ENCODE measurements at regions not wholly inside any gene's neighbourhood (a gene's known extent, or its start where the extent isn't known, plus 50 kb on each side); places are given as distances from the start of the nearest gene placed in this dataset.

DNA sequence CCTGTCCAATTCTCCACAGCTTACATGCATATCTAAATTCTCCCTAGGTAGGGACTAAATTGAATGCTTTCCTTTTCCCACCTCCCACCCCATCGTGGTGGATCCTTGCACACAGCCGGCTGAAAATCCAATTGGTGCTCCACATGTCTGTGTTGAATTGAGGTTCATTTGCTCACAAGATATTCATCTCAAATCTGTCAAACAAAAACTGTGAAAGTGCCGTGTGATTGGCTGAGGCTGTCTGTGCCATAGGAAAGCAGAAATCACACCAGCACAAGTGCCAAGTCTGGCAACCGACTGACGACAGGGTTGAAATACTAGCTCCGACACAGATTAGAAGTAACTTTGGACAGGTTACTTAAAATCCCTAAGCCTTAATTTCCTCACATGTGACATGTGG lies 823.3 kb downstream of the TDRD15 start:
- Mint-ChIP-seq H3K9me3 (no peaks in the 10 kb centered on the region), H3K4me1 (no peaks in the 10 kb centered on the region), H3K27ac (no peak overlapping the region), H3K27me3 (ENCODE audit: low read depth) (no peaks in the 10 kb centered on the region; the same call in 1 of the 2 replicates), H3K36me3 (no peaks in the 10 kb centered on the region), H3K4me3 (no peak overlapping the region)
- ATAC-seq (no peak), DNase-seq (ENCODE audit: low spot score) (no peak)
- TF ChIP-seq GTF2I (CRISPR knock-in tag; conservative IDR thresholded peaks at IDR 0.05): no peak
- no peak for TF ChIP-seq SMAD4 (CRISPR knock-in tag; IDR thresholded peaks at IDR 0.05)
- no peak for TF ChIP-seq ZNF121 (CRISPR knock-in tag; IDR thresholded peaks at IDR 0.05)
- TF ChIP-seq MYBL2 (CRISPR knock-in tag; IDR thresholded peaks at IDR 0.05): no peak
- no peak for TF ChIP-seq GRHL2 (CRISPR knock-in tag; IDR thresholded peaks at IDR 0.05; ENCODE audit: insufficient replicate concordance, severe bottlenecking)
- no peak for TF ChIP-seq NR2C2 (CRISPR knock-in tag; IDR thresholded peaks at IDR 0.05)
- TF ChIP-seq, protein P1, sequence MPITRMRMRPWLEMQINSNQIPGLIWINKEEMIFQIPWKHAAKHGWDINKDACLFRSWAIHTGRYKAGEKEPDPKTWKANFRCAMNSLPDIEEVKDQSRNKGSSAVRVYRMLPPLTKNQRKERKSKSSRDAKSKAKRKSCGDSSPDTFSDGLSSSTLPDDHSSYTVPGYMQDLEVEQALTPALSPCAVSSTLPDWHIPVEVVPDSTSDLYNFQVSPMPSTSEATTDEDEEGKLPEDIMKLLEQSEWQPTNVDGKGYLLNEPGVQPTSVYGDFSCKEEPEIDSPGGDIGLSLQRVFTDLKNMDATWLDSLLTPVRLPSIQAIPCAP (CRISPR knock-in tag; IDR thresholded peaks at IDR 0.05): no peak
- no peak for TF ChIP-seq KAT7 (CRISPR knock-in tag; IDR thresholded peaks at IDR 0.05; ENCODE audit: borderline replicate concordance)
- TF ChIP-seq, protein P2, sequence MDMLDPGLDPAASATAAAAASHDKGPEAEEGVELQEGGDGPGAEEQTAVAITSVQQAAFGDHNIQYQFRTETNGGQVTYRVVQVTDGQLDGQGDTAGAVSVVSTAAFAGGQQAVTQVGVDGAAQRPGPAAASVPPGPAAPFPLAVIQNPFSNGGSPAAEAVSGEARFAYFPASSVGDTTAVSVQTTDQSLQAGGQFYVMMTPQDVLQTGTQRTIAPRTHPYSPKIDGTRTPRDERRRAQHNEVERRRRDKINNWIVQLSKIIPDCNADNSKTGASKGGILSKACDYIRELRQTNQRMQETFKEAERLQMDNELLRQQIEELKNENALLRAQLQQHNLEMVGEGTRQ (CRISPR knock-in tag; IDR thresholded peaks at IDR 0.05): no peak
- TF ChIP-seq ZNF232 (CRISPR knock-in tag; IDR thresholded peaks at IDR 0.05): no peak
- TF ChIP-seq, protein P3, sequence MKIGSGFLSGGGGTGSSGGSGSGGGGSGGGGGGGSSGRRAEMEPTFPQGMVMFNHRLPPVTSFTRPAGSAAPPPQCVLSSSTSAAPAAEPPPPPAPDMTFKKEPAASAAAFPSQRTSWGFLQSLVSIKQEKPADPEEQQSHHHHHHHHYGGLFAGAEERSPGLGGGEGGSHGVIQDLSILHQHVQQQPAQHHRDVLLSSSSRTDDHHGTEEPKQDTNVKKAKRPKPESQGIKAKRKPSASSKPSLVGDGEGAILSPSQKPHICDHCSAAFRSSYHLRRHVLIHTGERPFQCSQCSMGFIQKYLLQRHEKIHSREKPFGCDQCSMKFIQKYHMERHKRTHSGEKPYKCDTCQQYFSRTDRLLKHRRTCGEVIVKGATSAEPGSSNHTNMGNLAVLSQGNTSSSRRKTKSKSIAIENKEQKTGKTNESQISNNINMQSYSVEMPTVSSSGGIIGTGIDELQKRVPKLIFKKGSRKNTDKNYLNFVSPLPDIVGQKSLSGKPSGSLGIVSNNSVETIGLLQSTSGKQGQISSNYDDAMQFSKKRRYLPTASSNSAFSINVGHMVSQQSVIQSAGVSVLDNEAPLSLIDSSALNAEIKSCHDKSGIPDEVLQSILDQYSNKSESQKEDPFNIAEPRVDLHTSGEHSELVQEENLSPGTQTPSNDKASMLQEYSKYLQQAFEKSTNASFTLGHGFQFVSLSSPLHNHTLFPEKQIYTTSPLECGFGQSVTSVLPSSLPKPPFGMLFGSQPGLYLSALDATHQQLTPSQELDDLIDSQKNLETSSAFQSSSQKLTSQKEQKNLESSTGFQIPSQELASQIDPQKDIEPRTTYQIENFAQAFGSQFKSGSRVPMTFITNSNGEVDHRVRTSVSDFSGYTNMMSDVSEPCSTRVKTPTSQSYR (CRISPR knock-in tag; IDR thresholded peaks at IDR 0.05): no peak
- TF ChIP-seq, protein P4, sequence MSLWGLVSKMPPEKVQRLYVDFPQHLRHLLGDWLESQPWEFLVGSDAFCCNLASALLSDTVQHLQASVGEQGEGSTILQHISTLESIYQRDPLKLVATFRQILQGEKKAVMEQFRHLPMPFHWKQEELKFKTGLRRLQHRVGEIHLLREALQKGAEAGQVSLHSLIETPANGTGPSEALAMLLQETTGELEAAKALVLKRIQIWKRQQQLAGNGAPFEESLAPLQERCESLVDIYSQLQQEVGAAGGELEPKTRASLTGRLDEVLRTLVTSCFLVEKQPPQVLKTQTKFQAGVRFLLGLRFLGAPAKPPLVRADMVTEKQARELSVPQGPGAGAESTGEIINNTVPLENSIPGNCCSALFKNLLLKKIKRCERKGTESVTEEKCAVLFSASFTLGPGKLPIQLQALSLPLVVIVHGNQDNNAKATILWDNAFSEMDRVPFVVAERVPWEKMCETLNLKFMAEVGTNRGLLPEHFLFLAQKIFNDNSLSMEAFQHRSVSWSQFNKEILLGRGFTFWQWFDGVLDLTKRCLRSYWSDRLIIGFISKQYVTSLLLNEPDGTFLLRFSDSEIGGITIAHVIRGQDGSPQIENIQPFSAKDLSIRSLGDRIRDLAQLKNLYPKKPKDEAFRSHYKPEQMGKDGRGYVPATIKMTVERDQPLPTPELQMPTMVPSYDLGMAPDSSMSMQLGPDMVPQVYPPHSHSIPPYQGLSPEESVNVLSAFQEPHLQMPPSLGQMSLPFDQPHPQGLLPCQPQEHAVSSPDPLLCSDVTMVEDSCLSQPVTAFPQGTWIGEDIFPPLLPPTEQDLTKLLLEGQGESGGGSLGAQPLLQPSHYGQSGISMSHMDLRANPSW (CRISPR knock-in tag; conservative IDR thresholded peaks at IDR 0.05; ENCODE audit: low read depth): no peak
- no peak for TF ChIP-seq NFATC4 (CRISPR knock-in tag; IDR thresholded peaks at IDR 0.05)
- ChIA-PET POLR2A (no interaction called here), CTCF (no interaction called here)

DNA sequence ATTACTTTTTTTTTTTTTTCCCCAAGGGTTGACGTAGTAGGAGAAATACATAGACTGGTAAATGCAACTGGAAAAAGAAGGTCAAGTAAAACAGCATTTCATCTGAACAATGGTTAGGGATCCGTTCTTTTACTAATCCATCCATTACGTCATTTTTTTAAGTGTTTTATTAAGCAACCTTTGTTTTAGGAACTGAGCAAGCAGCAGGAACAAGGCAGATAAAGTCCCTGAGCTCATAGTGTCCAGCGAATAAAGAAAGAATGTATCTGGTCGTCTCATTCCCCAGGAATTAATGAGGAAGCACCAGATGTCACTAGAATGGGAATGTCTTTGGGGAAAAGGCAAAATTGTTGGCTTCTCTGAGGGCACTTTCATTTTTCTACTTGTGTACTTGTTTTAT lies 842.4 kb downstream of the TDRD15 start:
- Mint-ChIP-seq H3K27me3 (ENCODE audit: low read depth) (no peaks in the 10 kb centered on the region), H3K27ac (no peak overlapping the region), H3K36me3 (no peaks in the 10 kb centered on the region), H3K4me1 (no peaks in the 10 kb centered on the region), H3K4me3 (no peak overlapping the region), H3K9me3 (no peaks in the 10 kb centered on the region)
- ATAC-seq (no peak), DNase-seq (ENCODE audit: low spot score) (no peak)
- POLR2A ChIA-PET: no interaction called here
- CTCF ChIA-PET: no interaction called here
- TF ChIP-seq, protein P5, sequence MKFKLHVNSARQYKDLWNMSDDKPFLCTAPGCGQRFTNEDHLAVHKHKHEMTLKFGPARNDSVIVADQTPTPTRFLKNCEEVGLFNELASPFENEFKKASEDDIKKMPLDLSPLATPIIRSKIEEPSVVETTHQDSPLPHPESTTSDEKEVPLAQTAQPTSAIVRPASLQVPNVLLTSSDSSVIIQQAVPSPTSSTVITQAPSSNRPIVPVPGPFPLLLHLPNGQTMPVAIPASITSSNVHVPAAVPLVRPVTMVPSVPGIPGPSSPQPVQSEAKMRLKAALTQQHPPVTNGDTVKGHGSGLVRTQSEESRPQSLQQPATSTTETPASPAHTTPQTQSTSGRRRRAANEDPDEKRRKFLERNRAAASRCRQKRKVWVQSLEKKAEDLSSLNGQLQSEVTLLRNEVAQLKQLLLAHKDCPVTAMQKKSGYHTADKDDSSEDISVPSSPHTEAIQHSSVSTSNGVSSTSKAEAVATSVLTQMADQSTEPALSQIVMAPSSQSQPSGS (CRISPR knock-in tag; IDR thresholded peaks at IDR 0.05; ENCODE audit: borderline replicate concordance, low read depth): no peak
- TF ChIP-seq, protein P6, sequence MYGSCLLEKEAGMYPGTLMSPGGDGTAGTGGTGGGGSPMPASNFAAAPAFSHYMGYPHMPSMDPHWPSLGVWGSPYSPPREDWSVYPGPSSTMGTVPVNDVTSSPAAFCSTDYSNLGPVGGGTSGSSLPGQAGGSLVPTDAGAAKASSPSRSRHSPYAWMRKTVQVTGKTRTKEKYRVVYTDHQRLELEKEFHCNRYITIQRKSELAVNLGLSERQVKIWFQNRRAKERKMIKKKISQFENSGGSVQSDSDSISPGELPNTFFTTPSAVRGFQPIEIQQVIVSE (CRISPR knock-in tag; IDR thresholded peaks at IDR 0.05; ENCODE audit: borderline replicate concordance): no peak
- TF ChIP-seq ATF1 (CRISPR knock-in tag; IDR thresholded peaks at IDR 0.05): no peak
- no peak for TF ChIP-seq ZNF232 (CRISPR knock-in tag; IDR thresholded peaks at IDR 0.05)
- TF ChIP-seq, protein P7, sequence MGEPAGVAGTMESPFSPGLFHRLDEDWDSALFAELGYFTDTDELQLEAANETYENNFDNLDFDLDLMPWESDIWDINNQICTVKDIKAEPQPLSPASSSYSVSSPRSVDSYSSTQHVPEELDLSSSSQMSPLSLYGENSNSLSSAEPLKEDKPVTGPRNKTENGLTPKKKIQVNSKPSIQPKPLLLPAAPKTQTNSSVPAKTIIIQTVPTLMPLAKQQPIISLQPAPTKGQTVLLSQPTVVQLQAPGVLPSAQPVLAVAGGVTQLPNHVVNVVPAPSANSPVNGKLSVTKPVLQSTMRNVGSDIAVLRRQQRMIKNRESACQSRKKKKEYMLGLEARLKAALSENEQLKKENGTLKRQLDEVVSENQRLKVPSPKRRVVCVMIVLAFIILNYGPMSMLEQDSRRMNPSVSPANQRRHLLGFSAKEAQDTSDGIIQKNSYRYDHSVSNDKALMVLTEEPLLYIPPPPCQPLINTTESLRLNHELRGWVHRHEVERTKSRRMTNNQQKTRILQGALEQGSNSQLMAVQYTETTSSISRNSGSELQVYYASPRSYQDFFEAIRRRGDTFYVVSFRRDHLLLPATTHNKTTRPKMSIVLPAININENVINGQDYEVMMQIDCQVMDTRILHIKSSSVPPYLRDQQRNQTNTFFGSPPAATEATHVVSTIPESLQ (CRISPR knock-in tag; IDR thresholded peaks at IDR 0.05): no peak
- no peak for TF ChIP-seq SP1 (CRISPR knock-in tag; conservative IDR thresholded peaks at IDR 0.05)
- TF ChIP-seq, protein P8, sequence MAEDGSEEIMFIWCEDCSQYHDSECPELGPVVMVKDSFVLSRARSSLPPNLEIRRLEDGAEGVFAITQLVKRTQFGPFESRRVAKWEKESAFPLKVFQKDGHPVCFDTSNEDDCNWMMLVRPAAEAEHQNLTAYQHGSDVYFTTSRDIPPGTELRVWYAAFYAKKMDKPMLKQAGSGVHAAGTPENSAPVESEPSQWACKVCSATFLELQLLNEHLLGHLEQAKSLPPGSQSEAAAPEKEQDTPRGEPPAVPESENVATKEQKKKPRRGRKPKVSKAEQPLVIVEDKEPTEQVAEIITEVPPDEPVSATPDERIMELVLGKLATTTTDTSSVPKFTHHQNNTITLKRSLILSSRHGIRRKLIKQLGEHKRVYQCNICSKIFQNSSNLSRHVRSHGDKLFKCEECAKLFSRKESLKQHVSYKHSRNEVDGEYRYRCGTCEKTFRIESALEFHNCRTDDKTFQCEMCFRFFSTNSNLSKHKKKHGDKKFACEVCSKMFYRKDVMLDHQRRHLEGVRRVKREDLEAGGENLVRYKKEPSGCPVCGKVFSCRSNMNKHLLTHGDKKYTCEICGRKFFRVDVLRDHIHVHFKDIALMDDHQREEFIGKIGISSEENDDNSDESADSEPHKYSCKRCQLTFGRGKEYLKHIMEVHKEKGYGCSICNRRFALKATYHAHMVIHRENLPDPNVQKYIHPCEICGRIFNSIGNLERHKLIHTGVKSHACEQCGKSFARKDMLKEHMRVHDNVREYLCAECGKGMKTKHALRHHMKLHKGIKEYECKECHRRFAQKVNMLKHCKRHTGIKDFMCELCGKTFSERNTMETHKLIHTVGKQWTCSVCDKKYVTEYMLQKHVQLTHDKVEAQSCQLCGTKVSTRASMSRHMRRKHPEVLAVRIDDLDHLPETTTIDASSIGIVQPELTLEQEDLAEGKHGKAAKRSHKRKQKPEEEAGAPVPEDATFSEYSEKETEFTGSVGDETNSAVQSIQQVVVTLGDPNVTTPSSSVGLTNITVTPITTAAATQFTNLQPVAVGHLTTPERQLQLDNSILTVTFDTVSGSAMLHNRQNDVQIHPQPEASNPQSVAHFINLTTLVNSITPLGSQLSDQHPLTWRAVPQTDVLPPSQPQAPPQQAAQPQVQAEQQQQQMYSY (CRISPR knock-in tag; IDR thresholded peaks at IDR 0.05): no peak
- TF ChIP-seq TP53 (CRISPR knock-in tag; IDR thresholded peaks at IDR 0.05): no peak
- no peak for TF ChIP-seq IRF2 (CRISPR knock-in tag; IDR thresholded peaks at IDR 0.05; ENCODE audit: borderline replicate concordance, low read depth)
- no peak for TF ChIP-seq ZNF138 (CRISPR knock-in tag; conservative IDR thresholded peaks at IDR 0.05)

All from WTC11 (cell line).